Chondrocyte (in vitro differentiated cells): ENCODE measurements at regions not wholly inside any gene's neighbourhood (a gene's known extent, or its start where the extent isn't known, plus 50 kb on each side); places are given as distances from the start of the nearest gene placed in this dataset.

Source experiments
- DNase-seq: peaks from one replicate; pipeline ENCODE4 v3.0.0; 2021; ENCODE audit warnings: mixed read lengths, low spot score
- H3K27ac Mint-ChIP-seq: one replicate; pipeline ENCODE4 v1.8.0; 2021; ENCODE audit warnings: mild to moderate bottlenecking, moderate library complexity, mixed read lengths; ENCODE audit not compliant: unreplicated experiment
- H3K27me3 Mint-ChIP-seq: 2 replicates; pipeline ENCODE4 v1.8.0; 2021; ENCODE audit warnings: low read depth, mixed read lengths
- H3K36me3 Mint-ChIP-seq: 2 replicates; pipeline ENCODE4 v1.8.0; 2021; ENCODE audit warnings: low read depth, mixed read lengths
- H3K4me1 Mint-ChIP-seq: 2 replicates; pipeline ENCODE4 v1.8.0; 2021; ENCODE audit warnings: low read depth, mild to moderate bottlenecking, mixed read lengths
- H3K4me3 Mint-ChIP-seq: one replicate; pipeline ENCODE4 v1.8.0; 2021; ENCODE audit warnings: mild to moderate bottlenecking, moderate library complexity, mixed read lengths; ENCODE audit not compliant: unreplicated experiment
- H3K9me3 Mint-ChIP-seq: 2 replicates; pipeline ENCODE4 v1.8.0; 2021; ENCODE audit warnings: low read depth, mixed read lengths
- CTCF ChIP-seq: fragments of 200-600 bp; sonication (generic); IDR thresholded peaks from 2 replicates; pipeline ENCODE4 v1.5.0; 2021; ENCODE audit warnings: antibody characterized with exemption, mild to moderate bottlenecking, moderate library complexity

DNA sequence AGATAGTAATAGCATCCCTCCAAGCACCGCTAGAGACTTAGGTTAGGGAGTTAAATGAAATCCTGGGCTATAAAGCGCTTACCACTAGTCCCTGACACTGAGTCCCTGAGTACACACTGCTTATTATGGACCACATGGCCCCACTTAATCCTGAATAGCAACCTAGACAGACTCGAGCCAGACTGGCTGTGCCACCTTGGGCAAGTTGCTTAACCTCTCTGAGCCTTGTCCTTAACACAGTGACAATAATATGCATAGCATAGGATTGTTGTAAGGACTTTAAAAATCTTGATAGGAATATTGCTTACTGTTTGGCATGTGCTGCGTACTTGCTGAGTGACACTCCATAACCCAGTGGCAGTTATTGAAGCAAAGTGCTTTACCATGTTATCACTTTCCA is 125.6 kb upstream of the SASH1 start:
- Mint-ChIP-seq H3K4me1 (peaks cover 10% of the 10 kb centered on the region), H3K36me3 (no peaks in the 10 kb centered on the region), H3K27ac (no peak overlapping the region), H3K9me3 (no peaks in the 10 kb centered on the region), H3K27me3 (no peaks in the 10 kb centered on the region), H3K4me3 (no peak overlapping the region)
- no peak for DNase-seq
- no peak for TF ChIP-seq CTCF

DNA sequence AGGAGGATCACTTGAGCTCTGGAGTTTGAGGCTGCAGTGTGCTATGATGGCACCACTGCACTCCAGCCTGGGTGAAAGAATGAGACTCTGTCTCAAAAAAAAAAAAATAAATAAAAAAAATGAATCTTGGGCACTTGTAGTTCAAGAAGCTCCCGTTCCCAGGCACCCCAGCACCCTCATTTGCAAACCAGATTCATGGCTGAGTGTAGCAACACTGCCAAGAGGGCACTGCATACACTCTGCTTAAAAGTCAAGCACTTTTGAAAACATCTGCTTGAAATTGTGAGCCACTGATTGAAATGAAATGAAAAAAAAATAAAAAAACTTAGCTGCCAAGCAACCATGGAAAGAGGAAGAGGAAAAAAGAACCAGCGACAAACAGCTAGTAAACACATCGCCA is 124.7 kb upstream of the SASH1 start:
- Mint-ChIP-seq H3K27ac (no peak overlapping the region), H3K4me1 (peaks cover 14% of the 10 kb centered on the region), H3K27me3 (no peaks in the 10 kb centered on the region), H3K36me3 (no peaks in the 10 kb centered on the region), H3K4me3 (no peak overlapping the region), H3K9me3 (no peaks in the 10 kb centered on the region)
- TF ChIP-seq CTCF, result no peak
- no peak for DNase-seq

DNA sequence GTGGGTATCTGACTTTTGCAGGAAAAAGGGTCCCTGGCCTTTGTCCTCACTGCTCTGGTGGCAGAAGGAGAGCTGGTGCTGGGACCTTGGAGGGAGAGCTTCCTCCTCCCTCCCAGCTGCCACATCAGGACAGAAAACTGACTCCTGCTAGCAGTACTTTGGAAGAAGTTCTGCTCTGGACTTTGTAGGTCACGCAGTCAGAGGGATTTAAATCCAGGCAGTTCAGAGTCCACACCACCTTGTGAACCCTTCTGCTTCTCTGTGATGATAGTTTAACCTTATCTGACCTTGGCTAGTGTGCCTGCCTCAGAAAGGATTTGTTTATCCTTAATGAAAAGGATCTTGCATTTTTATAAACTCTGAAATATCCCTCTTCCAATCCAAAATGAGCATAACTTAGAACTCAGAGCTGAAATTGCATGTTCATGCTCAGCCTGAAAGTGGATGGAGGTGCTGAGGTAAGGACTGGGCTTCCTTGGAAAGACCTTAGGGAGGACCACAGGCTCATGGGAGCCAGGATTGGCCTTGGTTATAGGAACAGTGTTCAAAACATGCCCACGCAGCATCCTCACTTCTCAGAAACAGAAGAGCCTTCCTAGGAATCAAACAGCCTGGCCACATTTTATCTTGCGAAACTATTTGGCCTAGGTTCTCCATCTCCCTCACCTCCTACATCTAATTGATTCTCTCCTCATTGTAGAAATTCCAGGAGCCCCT is 123.9 kb upstream of the SASH1 start:
- H3K4me3 Mint-ChIP-seq, result no peak overlapping the region

GRCh38 chr6:148221196-148221979 is 121.2 kb upstream of the SASH1 start:
- no peak for DNase-seq
- no peaks in the 10 kb centered on the region for H3K36me3 Mint-ChIP-seq
- no peak overlapping the region for H3K27ac Mint-ChIP-seq
- no peak for TF ChIP-seq CTCF
- no peaks in the 10 kb centered on the region for H3K9me3 Mint-ChIP-seq
- H3K4me3 Mint-ChIP-seq, result no peak overlapping the region
- H3K4me1 Mint-ChIP-seq, result peaks cover 22% of the 10 kb centered on the region
- H3K27me3 Mint-ChIP-seq, result no peaks in the 10 kb centered on the region

More for the DNA sequence above, 123.9 kb upstream of the SASH1 start:
- Mint-ChIP-seq H3K27me3 (no peaks in the 10 kb centered on the region), H3K36me3 (no peaks in the 10 kb centered on the region), H3K9me3 (no peaks in the 10 kb centered on the region), H3K27ac (no peak overlapping the region), H3K4me1 (peaks cover 21% of the 10 kb centered on the region)
- no peak for TF ChIP-seq CTCF
- DNase-seq, result no peak

- Mint-ChIP-seq H3K27ac (peak overlapping the region; percentile 81), H3K36me3 (no peaks in the 10 kb centered on the region), H3K4me1 (peaks cover 22% of the 10 kb centered on the region), H3K9me3 (no peaks in the 10 kb centered on the region), H3K27me3 (no peaks in the 10 kb centered on the region), H3K4me3 (no peak overlapping the region)
- no peak for DNase-seq
- no peak for TF ChIP-seq CTCF
These were observed 120.3 kb upstream of the SASH1 start for GRCh38 chr6:148222376-148222775.
